ENCODE measurements at regions not wholly inside any gene's neighbourhood (a gene's known extent, or its start where the extent isn't known, plus 50 kb on each side); places are given as distances from the start of the nearest gene placed in this dataset.

DNA sequence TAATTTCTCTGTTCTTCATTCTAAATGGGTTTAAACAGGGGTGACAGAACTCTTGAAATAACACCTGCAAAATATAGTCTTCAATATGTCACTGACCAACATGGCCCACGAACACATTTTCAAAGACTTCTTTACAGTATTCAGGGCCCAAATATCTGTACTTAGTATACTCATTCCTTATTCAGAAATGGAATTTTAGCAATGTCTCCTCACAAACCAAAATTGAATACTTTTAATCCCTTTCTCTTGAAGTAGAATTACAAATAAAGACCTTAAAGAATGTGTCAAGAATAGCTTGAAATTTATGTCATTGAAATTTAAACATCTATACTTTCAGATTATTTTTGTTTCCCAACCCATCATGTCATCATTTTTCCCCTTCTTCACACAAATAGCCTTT, 263.1 kb downstream of the LRIG3 start:
- TF ChIP-seq, protein P1, sequence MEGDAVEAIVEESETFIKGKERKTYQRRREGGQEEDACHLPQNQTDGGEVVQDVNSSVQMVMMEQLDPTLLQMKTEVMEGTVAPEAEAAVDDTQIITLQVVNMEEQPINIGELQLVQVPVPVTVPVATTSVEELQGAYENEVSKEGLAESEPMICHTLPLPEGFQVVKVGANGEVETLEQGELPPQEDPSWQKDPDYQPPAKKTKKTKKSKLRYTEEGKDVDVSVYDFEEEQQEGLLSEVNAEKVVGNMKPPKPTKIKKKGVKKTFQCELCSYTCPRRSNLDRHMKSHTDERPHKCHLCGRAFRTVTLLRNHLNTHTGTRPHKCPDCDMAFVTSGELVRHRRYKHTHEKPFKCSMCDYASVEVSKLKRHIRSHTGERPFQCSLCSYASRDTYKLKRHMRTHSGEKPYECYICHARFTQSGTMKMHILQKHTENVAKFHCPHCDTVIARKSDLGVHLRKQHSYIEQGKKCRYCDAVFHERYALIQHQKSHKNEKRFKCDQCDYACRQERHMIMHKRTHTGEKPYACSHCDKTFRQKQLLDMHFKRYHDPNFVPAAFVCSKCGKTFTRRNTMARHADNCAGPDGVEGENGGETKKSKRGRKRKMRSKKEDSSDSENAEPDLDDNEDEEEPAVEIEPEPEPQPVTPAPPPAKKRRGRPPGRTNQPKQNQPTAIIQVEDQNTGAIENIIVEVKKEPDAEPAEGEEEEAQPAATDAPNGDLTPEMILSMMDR (conservative IDR thresholded peaks at IDR 0.05), result no peak
- TF ChIP-seq ZFX (IDR thresholded peaks at IDR 0.05), result no peak

All from C4-2B (cell line).